GM21447 (cell line): ENCODE measurements at regions not wholly inside any gene's neighbourhood (a gene's known extent, or its start where the extent isn't known, plus 50 kb on each side); places are given as distances from the start of the nearest gene placed in this dataset.

Experiments
- ATAC-seq: cut with Tn5 transposase; IDR thresholded peaks from one replicate; pipeline ENCODE4 v1.9.1; 2021; ENCODE audit not compliant: unreplicated experiment

DNA sequence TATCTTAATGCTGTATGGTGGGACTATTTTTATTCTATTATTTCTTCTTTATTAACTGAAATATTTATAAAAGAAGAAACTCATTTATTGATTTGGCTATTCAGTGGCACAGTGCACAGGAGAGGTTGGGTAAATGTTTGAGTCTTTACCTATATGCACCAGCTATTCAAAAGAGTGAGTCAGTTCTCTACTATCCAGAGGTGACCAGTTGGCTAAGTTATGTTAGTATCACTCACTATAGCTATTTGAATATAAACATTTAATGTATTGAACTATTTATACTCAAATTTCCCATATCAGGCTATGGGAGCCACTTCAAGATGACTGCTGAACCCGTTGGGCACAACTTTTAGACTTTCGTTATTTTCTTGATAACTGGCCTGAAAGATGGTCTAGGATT lies 106.1 kb upstream of the VEGFC start:
- no peak for ATAC-seq

DNA sequence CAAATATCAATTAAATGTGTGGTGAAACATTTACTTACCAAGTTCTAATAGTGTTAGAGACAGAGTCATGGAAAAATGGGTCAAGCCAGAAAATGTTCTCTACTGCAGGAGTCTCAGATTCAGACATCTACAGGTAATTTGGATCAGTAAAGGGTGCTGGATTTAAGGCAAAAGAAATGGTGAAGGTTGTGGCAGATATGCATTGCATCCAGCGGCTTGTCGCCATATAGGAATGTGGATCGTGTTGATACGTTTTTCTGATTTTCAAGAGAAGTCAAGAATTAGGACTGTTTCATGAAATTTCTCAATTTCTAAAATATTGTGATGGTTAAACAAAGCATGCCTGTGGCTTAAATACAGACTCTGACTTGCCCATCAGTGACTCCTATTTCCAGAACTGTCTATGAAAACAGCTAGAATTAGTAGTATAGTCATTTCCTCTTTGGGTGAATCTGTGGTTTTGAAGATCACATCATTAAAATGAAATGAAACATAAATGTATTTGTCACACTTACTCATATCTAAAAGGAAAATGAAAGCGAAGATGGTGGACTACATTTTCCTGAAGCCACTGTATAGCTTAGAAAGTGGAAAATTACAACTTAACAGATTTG lies 110.1 kb upstream of the VEGFC start:
- peak; percentile 97 for ATAC-seq

DNA sequence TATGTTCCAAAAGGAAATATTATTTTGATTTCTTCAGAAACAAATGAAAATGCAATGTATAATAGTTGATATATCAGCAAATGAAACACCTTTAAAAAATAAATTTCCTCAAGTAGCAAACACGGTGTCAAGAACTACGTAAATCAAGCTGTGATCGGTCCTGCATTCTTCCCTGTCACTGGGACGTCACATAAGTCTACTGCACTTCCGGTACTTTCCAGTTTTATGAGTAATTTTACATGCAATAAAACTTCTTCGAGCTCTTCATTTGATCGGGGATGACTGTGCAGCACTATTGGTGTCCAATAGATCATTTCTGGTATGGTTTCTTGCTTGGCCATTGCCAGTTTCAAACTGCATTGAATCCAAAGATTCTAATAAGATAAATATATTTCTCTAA lies 114.0 kb upstream of the VEGFC start:
- no peak for ATAC-seq

DNA sequence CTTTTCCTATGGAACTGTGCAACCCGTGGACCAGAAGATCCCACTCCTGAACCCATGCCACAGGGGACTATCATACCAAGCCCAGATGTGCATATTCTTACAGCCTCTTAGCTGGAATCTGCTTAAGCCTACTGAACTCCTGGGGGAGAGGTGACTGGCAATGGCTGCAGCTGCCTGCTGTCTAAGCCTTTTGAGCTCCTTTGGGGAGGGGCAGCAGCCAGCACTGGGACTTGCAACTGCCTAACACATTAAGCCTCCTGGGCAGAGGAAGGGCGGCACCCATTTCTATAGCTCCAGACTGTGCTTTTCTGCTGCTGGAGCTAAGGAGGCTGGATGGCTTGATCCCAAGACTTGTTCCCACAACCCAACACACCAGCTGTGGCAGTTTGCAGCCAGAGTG lies 117.9 kb upstream of the VEGFC start:
- no peak for ATAC-seq

DNA sequence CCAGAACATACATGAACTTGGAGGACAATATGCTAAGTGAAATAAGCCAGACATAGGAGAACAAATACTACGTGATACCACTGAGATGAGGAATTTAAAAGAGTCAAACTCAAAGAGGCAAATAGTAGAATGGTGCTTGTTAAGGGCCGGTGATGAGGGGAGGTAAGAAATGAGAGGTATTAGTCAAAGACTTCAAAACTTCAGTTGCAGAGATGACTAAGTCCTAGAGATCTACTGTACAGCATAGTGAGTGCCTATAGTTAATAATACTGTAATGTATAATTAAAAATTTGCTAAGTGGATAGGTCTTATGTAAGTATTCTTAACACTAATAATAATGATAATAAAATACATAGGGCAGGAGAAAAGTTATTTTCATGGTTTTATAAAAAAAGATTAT lies 126.9 kb upstream of the VEGFC start:
- no peak for ATAC-seq

DNA sequence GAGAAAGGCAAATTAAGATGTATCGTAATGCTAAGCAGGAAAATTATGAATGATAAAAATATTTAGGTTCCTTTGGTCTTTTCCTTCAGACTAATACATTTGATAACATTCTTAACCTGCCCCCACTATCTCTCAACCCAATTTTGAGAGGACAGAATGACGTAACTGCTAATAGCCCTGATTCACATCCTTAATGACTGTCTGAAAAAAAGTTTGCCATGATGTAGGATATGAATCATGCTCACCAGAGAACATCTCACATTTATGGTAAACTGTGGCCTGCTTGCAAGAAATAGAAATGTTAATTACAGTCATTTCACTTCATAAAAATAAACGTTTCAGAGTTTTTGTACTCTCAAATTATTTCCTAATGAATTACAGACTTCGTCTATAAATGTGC lies 128.0 kb upstream of the VEGFC start:
- ATAC-seq = no peak

DNA sequence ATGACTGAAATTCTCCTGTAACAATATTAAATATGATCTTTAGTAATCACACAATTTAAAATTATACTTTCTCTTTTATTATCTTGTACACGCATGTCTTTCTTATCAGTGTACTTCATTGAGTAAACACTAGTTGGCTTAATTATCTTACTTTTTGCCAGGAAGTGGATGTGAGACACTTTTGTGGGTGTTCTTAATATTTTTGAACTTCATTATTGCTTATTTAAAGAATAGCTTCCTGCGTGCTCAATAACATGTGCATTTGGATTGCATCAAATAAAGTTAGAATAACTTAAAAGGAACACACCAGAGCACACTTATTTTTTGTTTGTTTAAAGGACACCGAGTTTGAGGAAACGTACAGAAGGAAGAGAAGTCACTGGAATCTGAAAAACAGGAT lies 128.5 kb upstream of the VEGFC start:
- ATAC-seq = no peak

DNA sequence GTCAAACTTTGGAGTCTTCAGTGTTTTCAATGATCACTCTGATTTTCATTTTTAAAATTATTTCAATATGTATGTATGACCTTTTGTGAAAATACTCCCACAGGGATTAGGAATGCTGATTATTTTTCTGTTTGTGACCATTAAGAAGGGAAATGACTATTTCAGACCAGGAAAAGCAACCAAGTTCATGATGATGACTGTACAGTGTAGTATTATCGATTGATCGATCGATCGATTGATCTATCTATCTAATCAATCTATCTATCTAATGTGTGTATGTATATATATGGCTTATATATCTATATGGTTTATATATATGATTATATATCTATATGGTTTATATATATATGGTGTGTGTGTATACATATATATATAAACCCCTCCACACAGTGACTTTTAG lies 131.5 kb upstream of the VEGFC start:
- ATAC-seq = no peak

DNA sequence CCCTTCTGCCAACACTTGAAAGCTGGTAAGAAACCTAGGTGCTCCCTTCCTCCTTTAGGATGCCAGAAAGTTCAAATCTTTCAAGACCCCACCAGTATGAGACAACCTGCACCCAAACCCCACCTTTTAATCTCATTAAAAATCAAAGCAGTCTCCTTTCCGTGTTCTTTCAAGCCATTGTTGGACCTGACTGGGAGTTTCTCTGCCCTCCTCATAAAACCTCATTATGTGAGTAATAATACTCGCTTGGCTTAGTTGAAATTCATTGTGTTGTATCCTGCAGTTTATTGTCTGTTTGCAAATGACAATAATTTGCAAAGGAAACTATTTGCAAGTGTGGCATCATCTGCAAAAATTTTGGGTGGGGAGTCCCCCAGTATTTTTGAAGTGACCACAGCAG lies 133.2 kb upstream of the VEGFC start:
- ATAC-seq = no peak

DNA sequence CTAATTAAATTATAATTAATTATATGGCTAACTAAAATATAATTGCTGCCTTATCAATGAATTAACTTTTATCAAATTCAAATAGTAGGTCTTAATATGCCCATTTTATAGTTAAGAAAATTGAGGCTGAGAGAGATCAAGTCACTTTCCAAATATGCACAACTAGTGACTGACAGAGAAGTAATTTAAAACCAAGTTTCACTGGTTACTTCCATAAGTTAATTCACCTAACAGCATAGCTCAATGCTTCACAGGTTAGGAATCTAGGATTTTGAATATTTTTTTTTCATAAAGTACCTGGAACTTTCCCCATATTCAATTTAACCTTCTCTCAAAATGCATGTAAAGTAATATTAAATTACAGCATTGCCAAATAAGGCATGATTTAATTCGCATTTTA lies 134.4 kb upstream of the VEGFC start:
- no peak for ATAC-seq

DNA sequence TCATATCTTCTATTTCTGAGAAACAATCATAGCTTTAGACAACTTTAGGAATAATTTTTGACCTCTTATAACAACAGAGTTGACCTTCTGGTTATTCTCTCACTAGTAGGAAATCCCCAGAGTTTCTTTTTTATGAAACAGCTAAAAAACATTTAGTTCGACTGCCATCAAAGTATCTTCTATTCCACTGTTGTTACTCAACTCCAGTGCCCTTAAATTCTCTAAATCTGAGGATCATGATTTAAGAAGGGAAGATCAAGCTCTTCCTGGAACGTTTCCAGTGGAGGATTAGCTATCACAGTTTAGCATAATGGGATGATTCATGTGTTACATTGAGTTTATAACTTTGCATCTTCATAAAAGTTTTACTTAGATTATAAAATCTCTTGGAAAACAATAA lies 134.9 kb upstream of the VEGFC start:
- no peak for ATAC-seq

DNA sequence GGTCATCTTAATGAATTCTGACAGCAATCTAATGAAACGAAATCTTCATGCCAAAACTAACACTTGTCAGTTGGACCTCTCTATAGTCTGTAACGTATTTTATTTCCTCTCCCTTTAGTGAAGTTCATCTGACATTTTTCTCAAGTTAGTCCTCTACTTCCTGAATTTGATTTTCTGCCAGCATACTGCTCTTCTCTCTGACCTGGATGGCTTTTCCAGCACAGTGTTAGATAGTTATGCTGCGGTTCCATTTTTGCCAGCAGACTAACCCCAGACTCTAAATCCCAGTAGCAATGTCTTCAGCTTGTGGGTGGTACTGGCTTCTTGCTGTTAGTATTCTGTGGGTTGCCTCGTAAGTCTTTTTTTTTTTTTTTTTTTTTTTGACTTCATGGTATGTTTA lies 146.7 kb upstream of the VEGFC start:
- ATAC-seq = no peak

DNA sequence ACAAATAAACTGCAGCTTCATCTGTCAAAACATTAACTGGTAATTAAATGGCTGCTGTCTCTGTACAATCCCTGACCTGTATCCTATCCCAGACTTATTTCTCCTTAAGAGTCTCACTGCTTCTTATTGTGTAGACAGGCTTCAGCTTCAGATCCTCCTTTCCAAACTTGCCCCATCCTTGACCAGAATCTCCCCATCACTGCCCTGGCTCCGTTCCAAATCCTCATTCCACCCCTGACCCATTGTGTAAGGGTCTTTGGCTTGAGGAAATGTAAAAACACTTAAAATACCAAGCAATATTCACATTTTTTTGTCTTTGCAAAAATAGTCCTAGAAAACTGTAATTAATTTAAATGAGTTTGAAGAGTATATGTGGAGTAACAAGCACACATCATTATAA lies 152.6 kb upstream of the VEGFC start:
- no peak for ATAC-seq

DNA sequence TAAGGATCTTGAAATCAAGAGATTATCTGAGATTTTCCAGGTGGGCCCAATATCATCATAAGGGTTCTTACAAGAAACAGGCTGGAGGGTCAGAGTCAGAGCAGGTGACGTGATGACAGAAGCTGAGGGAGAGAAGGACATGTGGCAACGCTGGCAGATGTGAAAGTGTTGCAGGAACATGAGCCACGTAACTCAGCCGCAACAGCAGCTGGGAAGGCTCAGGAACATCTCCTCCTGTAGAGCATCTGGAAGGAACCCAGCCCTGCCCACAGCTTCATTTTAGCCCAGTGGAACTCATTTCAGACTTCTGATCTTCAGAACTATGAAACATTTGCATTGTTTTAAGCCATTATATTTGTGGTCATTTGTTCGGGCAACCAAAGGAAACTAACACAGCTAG lies 156.3 kb upstream of the VEGFC start:
- ATAC-seq = no peak

DNA sequence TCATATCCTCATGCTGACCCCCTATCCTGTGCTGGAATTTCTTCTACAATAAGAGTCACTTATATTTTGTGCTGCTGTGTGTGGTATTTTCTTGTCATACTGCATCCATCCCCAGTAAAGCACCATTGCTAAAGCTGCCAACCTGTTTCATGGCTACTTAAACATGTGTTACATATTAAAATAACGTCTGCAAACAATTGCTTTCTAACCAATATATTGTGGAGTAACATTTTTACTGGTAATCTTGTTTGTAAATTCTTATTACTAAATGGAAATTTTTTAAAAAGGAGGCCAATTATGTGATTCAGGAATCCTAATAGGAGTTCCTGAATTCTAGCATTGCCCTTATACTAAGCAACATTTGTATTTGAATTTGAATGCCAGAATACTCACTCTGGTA lies 160.3 kb upstream of the VEGFC start:
- no peak for ATAC-seq

DNA sequence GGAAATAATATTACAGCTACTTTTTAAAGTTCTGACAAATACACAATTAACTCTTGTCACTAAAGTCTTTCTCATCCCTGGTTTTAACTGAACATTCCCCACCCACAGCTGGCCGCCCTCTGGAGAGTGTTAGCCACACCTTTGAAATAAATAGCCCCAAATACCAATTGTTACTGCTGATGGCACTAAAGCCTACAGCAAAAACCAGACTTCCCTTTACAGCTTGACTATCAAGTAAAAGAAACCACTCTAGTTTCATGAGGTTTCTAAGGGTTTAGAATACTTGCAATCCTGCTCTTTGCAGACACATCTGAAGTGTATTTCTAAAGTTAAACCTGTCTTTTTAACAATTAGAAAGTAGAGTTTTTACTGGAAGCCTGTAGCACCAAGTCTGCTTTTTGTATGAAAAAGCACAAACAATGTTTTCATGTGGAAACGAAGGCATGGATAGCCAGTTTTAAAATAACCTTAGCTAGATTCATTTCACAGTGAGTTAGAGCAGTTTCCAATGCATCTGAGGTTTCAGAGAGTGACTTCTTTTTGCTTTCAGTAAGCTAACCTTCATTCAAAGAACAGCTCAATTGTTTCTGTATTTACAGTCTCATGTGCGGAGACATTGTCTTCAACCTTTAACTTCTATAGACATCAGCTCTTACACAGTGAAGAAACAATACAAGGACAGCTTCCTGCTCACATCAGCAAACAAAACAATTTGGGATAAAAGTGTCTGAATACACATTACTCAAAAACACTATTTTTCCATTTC lies 164.8 kb upstream of the VEGFC start:
- ATAC-seq = no peak

DNA sequence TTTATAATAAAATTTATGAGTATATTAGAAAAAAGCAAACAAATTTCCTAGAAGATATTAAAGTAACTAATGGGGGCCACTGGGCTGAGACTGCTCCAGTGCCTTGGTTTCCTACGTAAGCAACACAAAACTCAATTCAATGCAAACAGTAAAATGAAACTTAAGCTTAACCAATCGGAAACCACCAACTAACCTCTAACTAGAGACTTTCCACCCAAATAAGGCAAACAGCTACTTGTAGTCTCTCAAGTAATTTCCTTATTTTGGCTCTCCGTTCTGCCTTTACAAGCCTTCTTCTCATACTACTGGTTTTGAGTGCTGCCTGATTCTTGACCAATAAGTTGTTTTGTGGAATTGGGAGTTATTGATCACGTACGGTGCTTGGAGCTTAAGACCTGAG lies 167.3 kb upstream of the VEGFC start:
- no peak for ATAC-seq

DNA sequence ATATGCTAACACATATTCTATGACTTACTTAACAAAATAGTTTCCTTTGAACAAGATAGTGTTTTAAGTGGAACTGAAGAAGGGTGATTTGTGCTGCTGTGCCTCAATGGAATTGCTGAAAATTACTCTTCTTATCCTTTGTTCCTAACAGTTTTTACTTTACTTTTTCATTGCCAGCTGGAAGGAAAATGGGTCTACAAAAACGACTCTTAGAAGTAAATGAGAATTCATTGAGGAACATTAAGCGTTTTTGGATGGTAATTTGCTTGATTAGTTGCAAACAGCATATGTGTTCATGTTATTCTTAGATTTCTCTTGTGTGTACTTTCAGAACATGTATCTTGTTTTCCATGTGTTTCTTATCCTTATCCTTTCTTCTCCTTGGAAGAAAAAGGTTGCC lies 170.4 kb upstream of the VEGFC start:
- no peak for ATAC-seq

DNA sequence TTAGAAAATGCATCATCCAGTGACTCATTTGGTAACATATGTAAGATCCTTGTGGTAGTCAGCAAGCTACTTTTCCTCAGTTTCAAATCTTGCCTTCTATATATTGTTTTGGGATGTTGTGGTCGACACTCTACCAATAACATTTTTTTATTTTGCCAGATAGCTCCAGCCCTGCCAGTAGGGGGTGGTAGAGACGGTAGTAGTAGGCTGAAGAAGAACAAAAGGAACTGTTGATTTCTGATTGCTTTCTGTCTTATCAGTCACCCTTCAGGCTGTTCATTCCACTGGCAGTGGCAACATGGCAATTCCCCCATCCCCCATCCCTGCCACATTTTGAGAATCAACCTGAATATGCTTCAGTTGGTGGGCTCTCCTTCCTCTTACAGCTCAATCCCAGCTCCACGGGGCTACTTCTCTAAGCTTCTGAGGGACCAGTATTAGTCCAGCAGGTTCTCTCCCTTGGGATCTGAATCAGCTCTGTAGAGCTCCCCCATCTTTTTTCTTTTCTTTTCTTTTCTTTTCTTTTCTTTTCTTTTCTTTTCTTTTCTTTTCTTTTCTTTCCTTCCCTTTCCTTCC lies 171.5 kb upstream of the VEGFC start:
- ATAC-seq = no peak

DNA sequence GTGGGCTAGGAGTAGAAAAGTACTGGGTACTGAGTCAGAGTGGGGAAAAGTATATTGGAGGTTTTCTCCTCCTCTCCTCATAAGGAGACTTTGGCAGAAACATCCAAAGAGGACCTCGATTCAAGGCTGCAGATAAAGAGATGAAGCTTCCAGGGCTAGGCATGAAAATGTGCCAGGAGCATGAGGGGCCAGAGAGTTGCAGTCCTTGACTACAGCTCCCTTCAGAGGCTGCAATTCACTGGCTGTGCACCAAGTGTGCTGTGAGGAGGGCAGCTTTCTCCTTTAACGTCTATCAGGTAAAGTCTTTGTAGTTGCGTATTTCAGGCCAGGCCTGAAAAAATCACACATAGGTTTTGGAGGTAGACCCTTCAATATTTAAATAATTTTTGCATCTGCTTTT lies 174.9 kb upstream of the VEGFC start:
- no peak for ATAC-seq

DNA sequence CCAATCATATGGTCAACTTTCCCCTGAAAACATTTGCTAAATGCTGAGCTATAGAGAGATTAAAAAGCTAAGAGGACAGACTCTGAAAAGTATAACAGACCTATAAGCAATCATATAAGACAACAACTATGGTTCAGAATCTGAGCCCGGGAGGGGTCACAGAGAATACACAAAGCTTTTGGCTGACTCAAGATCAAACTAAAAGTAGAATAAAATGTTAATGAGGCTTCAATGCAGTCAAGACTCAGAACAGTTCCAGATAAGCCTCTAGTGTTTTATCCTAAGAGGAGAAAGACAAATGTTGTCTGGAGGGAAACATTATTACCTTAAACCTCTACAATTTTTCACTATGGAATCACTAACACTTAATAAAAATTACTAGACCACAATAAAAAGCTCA lies 175.4 kb upstream of the VEGFC start:
- no peak for ATAC-seq

DNA sequence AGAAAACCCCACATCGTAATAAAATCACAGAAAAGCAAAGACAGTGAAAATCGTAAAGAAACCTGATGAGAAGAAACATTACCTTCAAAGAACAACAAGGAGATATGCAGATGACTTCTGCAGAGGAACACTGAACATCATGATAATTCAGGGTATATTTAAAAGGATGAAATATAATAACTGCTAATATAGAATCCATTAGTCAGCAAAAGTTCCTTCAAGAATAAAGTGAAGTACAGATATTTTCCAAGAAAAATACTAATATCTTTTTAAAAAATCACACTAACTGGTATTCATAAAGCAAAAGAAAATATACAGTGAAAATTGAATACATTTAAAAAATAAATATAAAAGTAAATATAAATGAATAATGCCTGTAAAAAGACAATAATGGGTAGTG lies 176.3 kb upstream of the VEGFC start:
- ATAC-seq = no peak

DNA sequence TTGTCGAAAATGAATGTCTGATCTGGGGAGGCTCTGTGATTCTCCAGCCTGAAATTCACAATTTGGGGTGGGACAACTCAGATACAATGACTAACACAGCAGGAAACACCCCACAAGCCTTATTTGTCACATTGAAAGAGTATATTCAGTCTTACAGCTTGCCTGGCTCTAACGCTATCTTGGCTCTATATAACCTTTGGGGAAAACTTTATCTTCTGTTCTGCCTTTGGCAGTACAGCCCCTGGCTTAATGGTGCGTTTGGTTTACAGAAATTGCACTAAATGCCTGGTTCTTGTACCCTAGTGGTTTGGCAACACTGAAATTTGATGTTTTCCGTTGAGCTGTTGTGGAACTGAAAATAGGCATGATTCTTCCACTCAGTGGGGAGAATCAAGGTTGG lies 178.1 kb upstream of the VEGFC start:
- no peak for ATAC-seq
